Omental fat pad (tissue), 3 donors: ENCODE measurements at regions not wholly inside any gene's neighbourhood (a gene's known extent, or its start where the extent isn't known, plus 50 kb on each side); places are given as distances from the start of the nearest gene placed in this dataset.
A peak's percentile ranks its signal among the peaks of the same experiment; 100 is the strongest.

Source experiments
- ATAC-seq: fragments of 150-250 bp; one replicate; pipeline ENCODE4 v1.9.1; 2016; ENCODE audit warnings: mild to moderate bottlenecking, moderate library complexity; ENCODE audit not compliant: low FRiP score
- DNase-seq: peaks from one replicate; pipeline ENCODE4 v3.0.0-alpha.2; 2019; ENCODE audit warnings: low spot score
- TF ChIP-seq, protein P1 (sequence below), 3 donors: fragments of 450-650 bp; IDR thresholded peaks; one replicate each; pipeline ENCODE4 v1.5.1; 2016 to 2017; ENCODE audit warnings: antibody characterized with exemption in 3 of 3, mild to moderate bottlenecking in 3 of 3, moderate library complexity in 2 of 3

DNA sequence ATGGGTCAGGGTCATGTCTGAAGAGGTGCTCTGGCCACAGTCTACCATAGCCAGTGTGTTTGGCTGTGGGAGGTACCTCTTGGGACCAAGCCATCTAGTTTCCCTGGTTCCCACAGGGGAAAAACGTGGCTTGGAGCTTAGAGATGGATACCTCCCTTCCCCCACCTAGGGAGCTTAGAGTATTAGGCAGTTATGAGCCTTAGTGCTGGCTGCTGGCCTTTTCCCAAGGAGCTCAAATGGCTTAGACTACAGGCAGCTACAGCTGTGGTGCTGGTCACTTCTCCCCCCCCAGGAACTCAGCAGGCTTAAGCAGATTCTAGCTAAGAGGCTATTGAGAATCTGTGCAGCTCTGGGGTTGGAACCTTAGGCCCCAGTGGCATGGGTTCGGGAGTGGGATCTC, 591.2 kb downstream of the NSUN3 start:
- ATAC-seq: no peak
- TF ChIP-seq, protein P1, sequence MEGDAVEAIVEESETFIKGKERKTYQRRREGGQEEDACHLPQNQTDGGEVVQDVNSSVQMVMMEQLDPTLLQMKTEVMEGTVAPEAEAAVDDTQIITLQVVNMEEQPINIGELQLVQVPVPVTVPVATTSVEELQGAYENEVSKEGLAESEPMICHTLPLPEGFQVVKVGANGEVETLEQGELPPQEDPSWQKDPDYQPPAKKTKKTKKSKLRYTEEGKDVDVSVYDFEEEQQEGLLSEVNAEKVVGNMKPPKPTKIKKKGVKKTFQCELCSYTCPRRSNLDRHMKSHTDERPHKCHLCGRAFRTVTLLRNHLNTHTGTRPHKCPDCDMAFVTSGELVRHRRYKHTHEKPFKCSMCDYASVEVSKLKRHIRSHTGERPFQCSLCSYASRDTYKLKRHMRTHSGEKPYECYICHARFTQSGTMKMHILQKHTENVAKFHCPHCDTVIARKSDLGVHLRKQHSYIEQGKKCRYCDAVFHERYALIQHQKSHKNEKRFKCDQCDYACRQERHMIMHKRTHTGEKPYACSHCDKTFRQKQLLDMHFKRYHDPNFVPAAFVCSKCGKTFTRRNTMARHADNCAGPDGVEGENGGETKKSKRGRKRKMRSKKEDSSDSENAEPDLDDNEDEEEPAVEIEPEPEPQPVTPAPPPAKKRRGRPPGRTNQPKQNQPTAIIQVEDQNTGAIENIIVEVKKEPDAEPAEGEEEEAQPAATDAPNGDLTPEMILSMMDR (IDR thresholded peaks at IDR 0.05): no peak
- DNase-seq: no peak

DNA sequence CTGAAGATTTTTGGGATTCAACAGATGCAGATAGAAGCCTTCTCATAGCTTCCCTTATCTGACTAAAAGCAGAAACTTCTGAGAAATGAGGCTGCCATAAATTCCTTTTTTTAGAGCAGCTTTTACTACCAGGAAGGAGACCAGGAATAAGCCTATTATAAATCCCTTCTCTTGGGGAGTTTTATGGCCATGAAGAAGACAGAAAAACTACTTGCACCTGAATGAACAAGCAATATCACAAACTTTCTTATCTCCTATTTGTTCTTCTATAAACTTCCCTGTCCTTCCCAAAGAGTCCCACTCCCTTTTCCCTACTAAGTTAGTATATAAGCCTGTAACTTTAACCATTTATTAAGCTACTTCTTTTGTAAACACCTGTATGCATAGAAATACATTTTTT, 603.1 kb downstream of the NSUN3 start:
- ATAC-seq (no peak), DNase-seq (no peak)
- TF ChIP-seq, protein P1 (IDR thresholded peaks at IDR 0.05): no peak

DNA sequence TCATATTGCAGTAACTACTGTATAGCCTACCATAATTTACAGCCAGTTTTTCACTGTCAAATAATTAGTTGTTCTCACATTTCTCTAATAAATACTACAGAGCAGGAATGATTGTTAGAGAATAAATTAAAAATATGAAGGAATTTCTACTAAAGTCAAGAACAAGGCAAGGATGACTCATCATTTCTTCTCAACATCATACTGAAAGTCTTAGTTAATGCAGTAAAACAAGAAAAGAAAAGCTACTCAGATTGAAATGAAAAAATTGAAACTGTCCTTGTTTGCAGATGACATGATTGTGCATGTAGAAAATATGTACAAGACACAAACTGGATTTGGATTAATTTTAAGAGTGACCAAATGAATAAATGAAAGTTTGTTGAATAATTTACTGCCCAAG, 608.2 kb downstream of the NSUN3 start:
- TF ChIP-seq, protein P1 (IDR thresholded peaks at IDR 0.05): no peak
- no peak for ATAC-seq
- DNase-seq: no peak

DNA sequence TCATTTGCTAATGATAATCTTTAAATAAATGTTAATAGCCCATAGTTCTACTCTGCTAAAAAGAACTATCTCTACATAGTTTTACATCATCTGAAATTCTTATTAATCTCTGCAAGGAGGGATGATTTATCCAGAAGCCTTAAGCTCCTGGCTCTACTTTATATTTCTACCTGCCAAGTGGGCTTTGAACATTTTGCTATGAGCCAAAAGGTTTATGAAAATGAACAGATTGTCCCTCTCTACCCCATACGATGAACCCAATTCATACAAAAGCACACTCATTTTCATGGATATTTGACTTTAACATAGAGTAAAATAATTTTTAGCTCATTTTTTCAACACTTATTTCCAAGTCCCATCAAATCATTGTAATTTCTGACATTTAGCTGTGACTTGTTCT, 611.0 kb downstream of the NSUN3 start:
- DNase-seq: no peak
- TF ChIP-seq, protein P1 (IDR thresholded peaks at IDR 0.05): no peak
- ATAC-seq: no peak

DNA sequence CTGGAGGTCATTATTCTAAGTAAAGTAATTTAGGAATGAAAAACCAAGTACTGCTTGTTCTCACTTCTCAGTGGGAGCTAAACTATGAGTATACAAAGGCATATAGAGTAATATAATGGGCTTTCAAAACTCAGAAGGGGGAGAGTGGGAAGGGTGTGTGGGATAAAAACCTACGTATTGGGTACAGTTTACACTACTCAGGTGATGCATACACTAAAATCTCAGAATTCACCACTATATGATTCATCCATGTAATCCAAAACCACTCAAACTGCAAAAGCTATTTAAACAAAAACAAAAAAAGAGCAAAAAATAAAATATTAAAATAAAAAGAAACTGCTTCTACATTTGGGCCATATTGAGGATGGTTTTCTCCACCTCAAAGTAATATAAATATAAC, 623.3 kb downstream of the NSUN3 start:
- no peak for DNase-seq
- TF ChIP-seq, protein P1 (IDR thresholded peaks at IDR 0.05): no peak
- ATAC-seq: no peak

DNA sequence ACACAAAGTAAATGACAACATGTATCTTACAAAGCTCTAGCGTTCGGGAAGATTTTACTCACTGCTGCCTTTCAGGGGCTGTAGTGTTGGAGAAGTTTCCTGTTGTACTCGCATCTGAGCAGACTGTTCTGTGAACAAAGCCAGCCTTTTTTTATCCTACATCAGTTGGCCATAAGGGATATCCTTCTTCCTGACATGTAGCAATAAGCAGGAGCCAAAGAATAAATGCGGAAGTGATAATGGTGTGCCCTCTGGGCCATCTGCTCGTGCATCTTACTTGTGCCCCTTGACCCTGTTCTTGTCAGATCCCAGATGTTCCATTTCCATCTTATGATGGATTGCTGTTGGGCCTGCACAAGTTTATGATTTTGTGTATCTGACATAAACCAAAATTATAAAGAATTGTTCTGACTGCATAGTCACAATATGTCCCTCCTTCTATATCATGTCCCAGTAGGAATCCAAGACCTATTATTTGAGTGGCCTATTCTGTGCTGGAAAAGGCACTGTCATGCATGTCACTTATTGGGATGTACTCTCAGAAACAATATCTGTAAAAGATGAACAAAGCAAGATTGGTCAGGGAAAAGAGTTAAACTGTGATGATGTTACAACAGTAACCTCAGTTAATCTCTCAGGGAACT, 631.3 kb downstream of the NSUN3 start:
- DNase-seq: no peak
- TF ChIP-seq, protein P1 (IDR thresholded peaks at IDR 0.05): no peak
- no peak for ATAC-seq

DNA sequence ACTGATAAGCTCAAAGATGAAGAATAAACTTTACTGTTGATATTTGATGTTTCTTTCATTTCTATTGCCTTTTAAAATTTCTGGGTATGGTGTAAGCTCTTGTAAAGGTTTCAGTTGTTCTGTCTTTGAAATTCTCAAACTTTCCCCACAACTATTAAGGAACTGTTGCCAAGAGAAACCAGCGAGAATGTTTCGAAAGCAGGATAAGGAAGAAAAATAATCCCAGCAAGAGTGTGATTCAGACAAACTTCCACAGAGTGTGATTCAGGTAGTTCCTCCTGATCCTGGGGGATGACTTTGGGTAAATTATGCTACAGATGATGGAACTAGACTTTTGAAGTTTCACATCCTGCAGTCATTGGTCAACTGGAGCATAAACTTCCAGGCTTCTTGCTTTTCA, 632.0 kb downstream of the NSUN3 start:
- TF ChIP-seq, protein P1 (IDR thresholded peaks at IDR 0.05): no peak
- DNase-seq (no peak), ATAC-seq (peak; percentile 71)
